ENCODE measurements at regions not wholly inside any gene's neighbourhood (a gene's known extent, or its start where the extent isn't known, plus 50 kb on each side); places are given as distances from the start of the nearest gene placed in this dataset.

GRCh38 chr4:155564880-155565279, 101.8 kb upstream of the GUCY1A1 start:
- no peaks in the 10 kb centered on the region for H3K4me1 ChIP-seq
- no peaks in the 10 kb centered on the region for H3K27me3 ChIP-seq
- no peak overlapping the region for H3K4me2 ChIP-seq
- H3K36me3 ChIP-seq, result no peaks in the 10 kb centered on the region
- H3K9me3 ChIP-seq, result no peaks in the 10 kb centered on the region
- H3K4me3 ChIP-seq, result no peak overlapping the region
- no peak overlapping the region for H3K9ac ChIP-seq
- H3K27ac ChIP-seq, result no peak overlapping the region
- TF ChIP-seq Cebpa-rat (IDR thresholded peaks at IDR 0.05), result no peak
- no peaks in the 10 kb centered on the region for H4K20me1 ChIP-seq

GRCh38 chr4:155564086-155564485, 102.6 kb upstream of the GUCY1A1 start:
- no peak overlapping the region for H3K9ac ChIP-seq
- no peaks in the 10 kb centered on the region for H3K36me3 ChIP-seq
- H3K27ac ChIP-seq, result no peak overlapping the region
- H3K9me3 ChIP-seq, result no peaks in the 10 kb centered on the region
- H3K4me2 ChIP-seq, result no peak overlapping the region
- no peak overlapping the region for H3K4me3 ChIP-seq
- H3K27me3 ChIP-seq, result no peaks in the 10 kb centered on the region
- H3K4me1 ChIP-seq, result no peaks in the 10 kb centered on the region
- TF ChIP-seq Cebpa-rat (IDR thresholded peaks at IDR 0.05), result no peak
- H4K20me1 ChIP-seq, result no peaks in the 10 kb centered on the region

- Histone ChIP-seq H3K4me1 (no peaks in the 10 kb centered on the region), H3K4me2 (no peak overlapping the region), H3K36me3 (no peaks in the 10 kb centered on the region), H3K27me3 (no peaks in the 10 kb centered on the region), H3K9me3 (peaks cover 8% of the 10 kb centered on the region; the same call in 1 of the 2 replicates), H4K20me1 (no peaks in the 10 kb centered on the region), H3K27ac (no peak overlapping the region), H3K4me3 (no peak overlapping the region), H3K9ac (no peak overlapping the region)
- no peak for TF ChIP-seq Cebpa-rat (IDR thresholded peaks at IDR 0.05)
Observed at GRCh38 chr4:155559915-155560314, 106.7 kb upstream of the GUCY1A1 start.

GRCh38 chr4:155552180-155552579, 114.5 kb upstream of the GUCY1A1 start:
- Histone ChIP-seq H3K4me3 (no peak overlapping the region), H3K9ac (no peak overlapping the region), H3K27me3 (no peaks in the 10 kb centered on the region), H4K20me1 (no peaks in the 10 kb centered on the region), H3K4me1 (peaks cover 11% of the 10 kb centered on the region), H3K9me3 (peaks cover 22% of the 10 kb centered on the region), H3K27ac (no peak overlapping the region), H3K36me3 (no peaks in the 10 kb centered on the region), H3K4me2 (peak overlapping the region; percentile 28)
- TF ChIP-seq Cebpa-rat (IDR thresholded peaks at IDR 0.05), result no peak

- H3K4me2 ChIP-seq, result no peak overlapping the region
- no peak overlapping the region for H3K4me3 ChIP-seq
- H4K20me1 ChIP-seq, result no peaks in the 10 kb centered on the region
- TF ChIP-seq Cebpa-rat (IDR thresholded peaks at IDR 0.05), result no peak
- no peak overlapping the region for H3K27ac ChIP-seq
- no peaks in the 10 kb centered on the region for H3K27me3 ChIP-seq
- H3K9me3 ChIP-seq, result peaks cover 12% of the 10 kb centered on the region
- H3K9ac ChIP-seq, result no peak overlapping the region
- H3K36me3 ChIP-seq, result no peaks in the 10 kb centered on the region
- peaks cover 11% of the 10 kb centered on the region for H3K4me1 ChIP-seq
Observed at GRCh38 chr4:155548173-155548572, 118.5 kb upstream of the GUCY1A1 start.

- Histone ChIP-seq H3K4me3 (no peak overlapping the region), H3K9ac (no peak overlapping the region), H3K9me3 (no peaks in the 10 kb centered on the region), H4K20me1 (no peaks in the 10 kb centered on the region), H3K4me2 (no peak overlapping the region), H3K27me3 (no peaks in the 10 kb centered on the region), H3K36me3 (no peaks in the 10 kb centered on the region), H3K27ac (no peak overlapping the region), H3K4me1 (no peaks in the 10 kb centered on the region)
- TF ChIP-seq Cebpa-rat (IDR thresholded peaks at IDR 0.05), result no peak
Observed at GRCh38 chr4:155546451-155546850, 120.2 kb upstream of the GUCY1A1 start.

- H3K27me3 ChIP-seq, result no peaks in the 10 kb centered on the region
- H3K4me3 ChIP-seq, result no peak overlapping the region
- H3K27ac ChIP-seq, result no peak overlapping the region
- no peaks in the 10 kb centered on the region for H3K36me3 ChIP-seq
- no peak overlapping the region for H3K9ac ChIP-seq
- H4K20me1 ChIP-seq, result no peaks in the 10 kb centered on the region
- no peaks in the 10 kb centered on the region for H3K4me1 ChIP-seq
- H3K4me2 ChIP-seq, result no peak overlapping the region
- no peaks in the 10 kb centered on the region for H3K9me3 ChIP-seq
- no peak for TF ChIP-seq Cebpa-rat (IDR thresholded peaks at IDR 0.05)
Observed at GRCh38 chr4:155545456-155545855, 121.2 kb upstream of the GUCY1A1 start.

GRCh38 chr4:155544547-155544946, 122.1 kb upstream of the GUCY1A1 start:
- no peaks in the 10 kb centered on the region for H3K4me1 ChIP-seq
- H3K4me3 ChIP-seq, result no peak overlapping the region
- no peak for TF ChIP-seq Cebpa-rat (IDR thresholded peaks at IDR 0.05)
- H3K9ac ChIP-seq, result no peak overlapping the region
- no peaks in the 10 kb centered on the region for H3K27me3 ChIP-seq
- no peaks in the 10 kb centered on the region for H4K20me1 ChIP-seq
- H3K27ac ChIP-seq, result no peak overlapping the region
- H3K4me2 ChIP-seq, result no peak overlapping the region
- H3K9me3 ChIP-seq, result no peaks in the 10 kb centered on the region
- H3K36me3 ChIP-seq, result no peaks in the 10 kb centered on the region

GRCh38 chr4:155543126-155543765, 123.4 kb upstream of the GUCY1A1 start:
- TF ChIP-seq Cebpa-rat (IDR thresholded peaks at IDR 0.05), result no peak
- no peaks in the 10 kb centered on the region for H3K9me3 ChIP-seq
- no peaks in the 10 kb centered on the region for H4K20me1 ChIP-seq
- H3K4me3 ChIP-seq, result no peak overlapping the region
- H3K4me1 ChIP-seq, result no peaks in the 10 kb centered on the region
- no peaks in the 10 kb centered on the region for H3K36me3 ChIP-seq
- no peaks in the 10 kb centered on the region for H3K27me3 ChIP-seq
- no peak overlapping the region for H3K9ac ChIP-seq
- H3K4me2 ChIP-seq, result no peak overlapping the region
- no peak overlapping the region for H3K27ac ChIP-seq

GRCh38 chr4:155542415-155542814, 124.2 kb upstream of the GUCY1A1 start:
- Histone ChIP-seq H3K36me3 (no peaks in the 10 kb centered on the region), H3K27me3 (no peaks in the 10 kb centered on the region), H3K9me3 (no peaks in the 10 kb centered on the region), H3K9ac (no peak overlapping the region), H3K27ac (no peak overlapping the region), H3K4me3 (no peak overlapping the region), H4K20me1 (no peaks in the 10 kb centered on the region), H3K4me1 (no peaks in the 10 kb centered on the region), H3K4me2 (no peak overlapping the region)
- no peak for TF ChIP-seq Cebpa-rat (IDR thresholded peaks at IDR 0.05)

GRCh38 chr4:155541716-155542115, 124.9 kb upstream of the GUCY1A1 start:
- TF ChIP-seq Cebpa-rat (IDR thresholded peaks at IDR 0.05), result no peak
- Histone ChIP-seq H3K9me3 (no peaks in the 10 kb centered on the region), H3K36me3 (no peaks in the 10 kb centered on the region), H3K4me1 (no peaks in the 10 kb centered on the region), H3K4me3 (no peak overlapping the region), H3K9ac (no peak overlapping the region), H3K27ac (no peak overlapping the region), H3K4me2 (no peak overlapping the region), H3K27me3 (no peaks in the 10 kb centered on the region), H4K20me1 (no peaks in the 10 kb centered on the region)

Measured in BLaER1 (cell line).